ENCODE measurements at regions not wholly inside any gene's neighbourhood (a gene's known extent, or its start where the extent isn't known, plus 50 kb on each side); places are given as distances from the start of the nearest gene placed in this dataset.

DNA sequence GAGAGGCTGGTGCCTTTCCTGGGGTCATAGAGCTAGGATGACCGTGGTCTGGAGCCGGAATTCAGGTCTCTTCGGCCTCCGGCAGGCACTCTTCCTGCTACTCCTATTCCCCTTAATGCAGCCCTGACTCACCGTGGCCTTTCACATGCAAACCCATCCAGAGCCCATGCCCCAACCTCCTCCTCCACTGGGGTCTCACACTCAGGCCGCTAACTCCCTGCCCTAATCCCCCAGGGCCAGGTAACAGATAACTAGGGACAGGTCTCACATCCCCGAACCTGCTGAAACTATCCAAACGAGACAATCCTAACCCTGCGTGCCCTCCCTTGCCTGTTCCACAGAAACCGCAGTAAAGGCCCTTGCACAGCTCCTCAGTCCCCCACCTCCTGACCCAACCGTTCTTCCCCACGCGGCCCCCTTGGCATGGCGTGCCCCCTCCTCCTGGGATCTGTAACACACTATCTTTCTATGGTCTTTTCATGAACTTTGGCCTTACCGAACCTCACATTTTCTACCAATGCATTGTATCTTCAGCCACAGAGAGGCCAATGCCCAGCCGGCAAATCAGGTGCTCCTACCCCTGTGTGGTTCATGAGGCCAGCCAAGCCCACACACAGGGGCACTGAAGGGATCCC is 245.4 kb upstream of the EXOC2 start:
- TF ChIP-seq SIN3A (IDR thresholded peaks at IDR 0.05; ENCODE audit: borderline replicate concordance, insufficient read depth, low read length) (no peak), FOXP2 (optimal IDR thresholded peaks at IDR 0.05; ENCODE audit: borderline replicate concordance, extremely low read depth, extremely low read length, insufficient read depth) (no peak), POLR2AphosphoS5 (IDR thresholded peaks at IDR 0.05; ENCODE audit: low read depth, low read length) (no peak), TAF1 (IDR thresholded peaks at IDR 0.05; ENCODE audit: borderline replicate concordance, insufficient read depth, low read length) (no peak)
- TF ChIP-seq, protein P1, sequence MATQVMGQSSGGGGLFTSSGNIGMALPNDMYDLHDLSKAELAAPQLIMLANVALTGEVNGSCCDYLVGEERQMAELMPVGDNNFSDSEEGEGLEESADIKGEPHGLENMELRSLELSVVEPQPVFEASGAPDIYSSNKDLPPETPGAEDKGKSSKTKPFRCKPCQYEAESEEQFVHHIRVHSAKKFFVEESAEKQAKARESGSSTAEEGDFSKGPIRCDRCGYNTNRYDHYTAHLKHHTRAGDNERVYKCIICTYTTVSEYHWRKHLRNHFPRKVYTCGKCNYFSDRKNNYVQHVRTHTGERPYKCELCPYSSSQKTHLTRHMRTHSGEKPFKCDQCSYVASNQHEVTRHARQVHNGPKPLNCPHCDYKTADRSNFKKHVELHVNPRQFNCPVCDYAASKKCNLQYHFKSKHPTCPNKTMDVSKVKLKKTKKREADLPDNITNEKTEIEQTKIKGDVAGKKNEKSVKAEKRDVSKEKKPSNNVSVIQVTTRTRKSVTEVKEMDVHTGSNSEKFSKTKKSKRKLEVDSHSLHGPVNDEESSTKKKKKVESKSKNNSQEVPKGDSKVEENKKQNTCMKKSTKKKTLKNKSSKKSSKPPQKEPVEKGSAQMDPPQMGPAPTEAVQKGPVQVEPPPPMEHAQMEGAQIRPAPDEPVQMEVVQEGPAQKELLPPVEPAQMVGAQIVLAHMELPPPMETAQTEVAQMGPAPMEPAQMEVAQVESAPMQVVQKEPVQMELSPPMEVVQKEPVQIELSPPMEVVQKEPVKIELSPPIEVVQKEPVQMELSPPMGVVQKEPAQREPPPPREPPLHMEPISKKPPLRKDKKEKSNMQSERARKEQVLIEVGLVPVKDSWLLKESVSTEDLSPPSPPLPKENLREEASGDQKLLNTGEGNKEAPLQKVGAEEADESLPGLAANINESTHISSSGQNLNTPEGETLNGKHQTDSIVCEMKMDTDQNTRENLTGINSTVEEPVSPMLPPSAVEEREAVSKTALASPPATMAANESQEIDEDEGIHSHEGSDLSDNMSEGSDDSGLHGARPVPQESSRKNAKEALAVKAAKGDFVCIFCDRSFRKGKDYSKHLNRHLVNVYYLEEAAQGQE (IDR thresholded peaks at IDR 0.05; ENCODE audit: insufficient read depth in 1 of 2, low read depth in 2 of 2, low read length in 2 of 2), result no peak

DNA sequence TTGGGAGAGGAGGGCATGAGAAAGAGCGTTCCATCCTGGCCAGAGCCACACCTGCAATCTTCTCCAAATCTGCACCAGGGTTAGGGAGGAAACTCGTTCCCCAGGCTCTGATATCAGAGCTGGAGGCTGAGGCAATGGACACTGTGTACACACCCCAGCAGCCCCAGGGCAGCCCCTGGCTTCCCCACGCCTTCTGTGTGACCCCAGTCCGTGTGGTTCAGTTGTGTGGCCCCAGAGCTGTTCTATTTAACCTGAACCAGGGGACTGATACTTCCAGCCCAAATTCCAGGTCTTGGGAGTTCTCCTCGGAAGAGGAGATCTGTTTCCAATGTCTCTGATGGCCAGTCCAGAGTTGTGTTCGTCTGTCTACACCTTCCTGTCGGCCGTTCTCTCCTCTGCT is 242.6 kb upstream of the EXOC2 start:
- TF ChIP-seq SIN3A (IDR thresholded peaks at IDR 0.05; ENCODE audit: borderline replicate concordance, insufficient read depth, low read length) (no peak), TAF1 (IDR thresholded peaks at IDR 0.05; ENCODE audit: borderline replicate concordance, insufficient read depth, low read length) (no peak), POLR2AphosphoS5 (IDR thresholded peaks at IDR 0.05; ENCODE audit: low read depth, low read length) (no peak), FOXP2 (optimal IDR thresholded peaks at IDR 0.05; ENCODE audit: borderline replicate concordance, extremely low read depth, extremely low read length, insufficient read depth) (no peak)
- TF ChIP-seq, protein P1 (IDR thresholded peaks at IDR 0.05; ENCODE audit: insufficient read depth in 1 of 2, low read depth in 2 of 2, low read length in 2 of 2), result no peak

DNA sequence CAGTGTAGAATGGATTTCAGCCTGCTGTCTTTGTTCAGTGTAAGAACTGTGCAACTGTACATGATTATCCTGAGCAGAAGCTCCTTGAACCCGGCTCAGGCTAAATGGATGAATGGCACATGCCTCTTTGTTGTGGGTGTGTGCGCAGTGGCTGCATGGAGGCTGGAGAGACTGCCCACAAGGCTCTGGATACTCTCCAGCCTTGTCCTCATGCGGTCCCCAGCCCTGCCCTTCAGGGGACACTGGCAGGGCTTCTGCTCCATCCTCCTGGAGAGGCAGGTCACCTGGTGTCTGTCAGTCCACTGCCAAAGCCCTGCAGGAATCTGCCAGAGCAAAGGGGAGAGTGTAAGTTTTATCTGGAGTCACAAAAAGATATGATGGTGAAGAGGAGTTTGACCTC is 241.7 kb upstream of the EXOC2 start:
- no peak for TF ChIP-seq POLR2AphosphoS5 (IDR thresholded peaks at IDR 0.05; ENCODE audit: low read depth, low read length)
- TF ChIP-seq, protein P1 (IDR thresholded peaks at IDR 0.05; ENCODE audit: insufficient read depth in 1 of 2, low read depth in 2 of 2, low read length in 2 of 2), result no peak
- TF ChIP-seq SIN3A (IDR thresholded peaks at IDR 0.05; ENCODE audit: borderline replicate concordance, insufficient read depth, low read length), result no peak
- TF ChIP-seq TAF1 (IDR thresholded peaks at IDR 0.05; ENCODE audit: borderline replicate concordance, insufficient read depth, low read length), result no peak
- no peak for TF ChIP-seq FOXP2 (optimal IDR thresholded peaks at IDR 0.05; ENCODE audit: borderline replicate concordance, extremely low read depth, extremely low read length, insufficient read depth)

DNA sequence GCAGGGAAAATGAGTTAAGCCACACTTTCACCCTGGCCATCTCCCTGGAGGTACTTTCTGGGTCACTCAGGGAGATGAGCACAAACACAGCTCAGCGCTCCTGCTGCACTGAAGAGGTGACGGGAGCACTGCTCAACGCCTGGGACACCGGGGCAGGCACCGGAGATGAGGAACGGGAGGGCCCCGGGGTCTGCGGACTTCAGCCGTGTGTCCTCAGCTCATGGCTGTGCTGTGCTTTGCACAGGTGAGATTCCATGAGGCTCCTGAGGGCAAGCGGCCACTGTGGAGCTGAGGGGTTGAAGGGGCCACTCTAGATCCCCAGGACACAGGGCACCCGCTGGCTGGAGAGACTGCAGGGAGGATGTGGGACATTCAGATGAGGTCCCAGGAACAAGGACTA is 234.2 kb upstream of the EXOC2 start:
- TF ChIP-seq, protein P1 (IDR thresholded peaks at IDR 0.05; ENCODE audit: insufficient read depth in 1 of 2, low read depth in 2 of 2, low read length in 2 of 2), result no peak
- TF ChIP-seq POLR2AphosphoS5 (IDR thresholded peaks at IDR 0.05; ENCODE audit: low read depth, low read length), result no peak
- TF ChIP-seq SIN3A (IDR thresholded peaks at IDR 0.05; ENCODE audit: borderline replicate concordance, insufficient read depth, low read length), result no peak
- no peak for TF ChIP-seq TAF1 (IDR thresholded peaks at IDR 0.05; ENCODE audit: borderline replicate concordance, insufficient read depth, low read length)
- TF ChIP-seq FOXP2 (optimal IDR thresholded peaks at IDR 0.05; ENCODE audit: borderline replicate concordance, extremely low read depth, extremely low read length, insufficient read depth), result no peak
